ENCODE measurements at regions not wholly inside any gene's neighbourhood (a gene's known extent, or its start where the extent isn't known, plus 50 kb on each side); places are given as distances from the start of the nearest gene placed in this dataset.
"Not testable (repeated sequence)": the region's sequence is repeated elsewhere in the genome, so short reads cannot be mapped to it uniquely, and the experiment has no call there.

DNA sequence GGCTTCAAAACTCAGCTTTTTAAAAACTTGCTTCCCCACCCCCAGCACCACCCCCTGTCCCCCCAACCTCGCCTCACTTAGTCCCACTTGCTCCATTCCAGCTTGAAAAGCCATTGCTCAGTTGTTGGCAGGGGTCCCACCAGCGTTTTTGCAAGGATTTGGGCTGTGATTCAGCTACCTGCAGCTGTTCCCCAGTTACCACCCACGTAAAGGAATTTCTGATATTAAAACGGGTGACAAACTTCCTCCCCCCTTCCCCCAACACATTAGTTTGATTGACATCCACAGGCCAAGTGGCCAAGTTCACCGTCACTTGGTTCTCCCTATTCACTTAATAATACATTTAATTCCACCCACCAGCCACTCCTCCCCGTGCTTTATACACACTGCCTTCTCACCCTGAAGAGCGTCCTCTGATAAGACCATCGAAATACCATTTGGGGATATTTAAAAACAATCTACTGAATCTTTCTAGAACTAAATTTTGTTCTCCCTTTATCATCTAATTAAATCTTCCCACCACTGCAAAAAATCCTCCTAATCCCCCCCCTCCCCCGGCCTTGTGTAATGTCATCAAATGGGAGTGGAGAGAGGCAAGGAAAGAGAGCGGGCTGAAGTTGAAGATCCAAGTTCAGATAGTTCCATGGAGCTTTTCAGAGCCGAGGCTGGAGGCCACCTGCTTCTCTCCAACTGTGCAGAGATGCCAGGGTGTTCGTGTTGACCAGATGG, 55.1 kb downstream of the SOX9 start:
- DNase-seq, result no peak

DNA sequence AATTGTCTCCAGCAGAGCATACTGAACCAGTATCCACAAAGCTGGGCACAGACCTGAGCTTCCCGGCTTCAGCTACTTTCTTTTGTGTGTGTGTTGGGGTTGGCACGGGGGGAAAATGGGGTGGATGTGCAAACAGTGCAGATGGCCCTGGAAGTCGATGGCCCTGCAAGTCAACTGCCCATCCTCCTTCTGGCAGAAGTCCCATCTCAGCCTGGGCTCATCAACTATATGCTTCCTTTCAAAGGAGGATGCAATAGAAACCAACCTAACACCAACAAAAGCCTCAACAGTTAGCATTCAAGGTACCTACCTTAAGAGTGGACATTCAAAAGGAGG, 55.7 kb downstream of the SOX9 start:
- no peak for DNase-seq

DNA sequence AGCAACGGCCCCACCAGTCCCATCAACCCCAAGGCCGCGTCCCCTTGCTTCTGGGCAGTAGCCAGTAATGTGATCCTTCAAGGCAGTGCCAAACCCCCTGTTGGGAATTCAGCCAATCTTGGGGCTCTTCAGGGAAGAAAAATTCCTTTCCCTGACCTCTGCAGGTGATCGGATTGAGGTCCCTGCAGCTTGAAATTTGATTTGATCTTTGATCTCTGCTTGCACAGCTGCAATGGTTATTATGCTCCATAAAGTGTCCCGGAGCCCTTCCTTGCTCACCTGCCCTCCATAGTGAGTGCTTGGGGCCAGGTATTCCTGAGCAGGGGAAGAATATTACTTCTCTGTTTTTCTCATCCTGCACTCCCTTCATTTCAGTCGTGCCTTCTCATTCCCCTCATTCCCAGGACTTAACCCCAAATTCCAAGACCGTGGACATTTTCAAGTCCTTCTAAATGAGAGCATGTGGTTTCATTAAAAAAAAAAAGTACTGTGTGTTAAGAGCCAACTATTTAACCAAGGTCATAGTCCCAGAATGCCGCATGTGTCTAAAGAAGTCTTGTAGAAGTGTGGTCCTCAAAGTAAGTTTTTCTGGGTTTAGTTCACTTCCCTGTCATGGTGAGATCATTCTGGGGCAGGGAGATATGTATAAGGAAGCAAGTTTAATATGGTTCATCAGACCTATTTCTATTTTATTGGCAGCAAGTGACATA, 56.3 kb downstream of the SOX9 start:
- no peak for DNase-seq

DNA sequence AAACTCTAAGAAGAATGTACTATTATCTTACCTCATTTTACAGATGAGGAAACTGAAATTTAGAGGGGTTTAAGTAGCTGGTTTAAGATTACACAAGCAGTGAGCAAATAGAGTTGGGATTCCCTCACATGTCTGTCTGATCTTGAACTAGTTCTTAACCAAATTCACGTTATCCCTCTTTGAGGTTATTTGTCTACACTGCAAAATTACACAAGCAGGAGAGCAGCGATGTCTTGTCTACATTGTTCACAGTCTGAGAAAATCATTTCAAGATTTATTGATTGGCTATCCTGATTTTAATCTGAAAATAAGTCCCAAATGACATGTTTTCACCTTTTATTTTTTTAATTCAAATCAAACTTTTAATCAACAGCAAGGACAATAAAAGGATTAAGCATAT, 56.9 kb downstream of the SOX9 start:
- no peak for DNase-seq

- no peak for DNase-seq
Measured at GRCh38 chr17:72182371-72182873, 61.6 kb downstream of the SOX9 start.

- DNase-seq, result no peak
Measured at GRCh38 chr17:72183194-72183685, 62.4 kb downstream of the SOX9 start.

DNA sequence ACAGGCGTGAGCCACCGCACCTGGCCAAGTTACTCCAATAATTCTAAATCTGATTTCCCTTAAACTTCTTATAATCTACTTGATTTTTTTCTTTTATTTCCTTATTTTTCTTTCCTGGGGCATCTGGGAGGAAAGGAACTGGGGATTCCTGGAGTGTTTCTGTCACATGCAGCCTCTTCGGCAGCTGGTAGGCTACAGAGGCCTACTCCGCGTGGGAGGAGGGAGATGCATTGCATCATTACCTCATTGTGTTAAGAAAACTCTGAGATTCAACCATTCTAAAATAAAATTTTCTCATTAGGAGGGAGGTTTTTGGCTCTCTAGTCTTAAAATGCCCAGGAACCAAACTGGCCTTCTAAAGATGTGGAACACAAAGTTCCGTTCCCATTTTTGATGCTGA, 64.0 kb downstream of the SOX9 start:
- no peak for DNase-seq

- no peak for DNase-seq
Measured at GRCh38 chr17:72185564-72185963, 64.7 kb downstream of the SOX9 start.

DNA sequence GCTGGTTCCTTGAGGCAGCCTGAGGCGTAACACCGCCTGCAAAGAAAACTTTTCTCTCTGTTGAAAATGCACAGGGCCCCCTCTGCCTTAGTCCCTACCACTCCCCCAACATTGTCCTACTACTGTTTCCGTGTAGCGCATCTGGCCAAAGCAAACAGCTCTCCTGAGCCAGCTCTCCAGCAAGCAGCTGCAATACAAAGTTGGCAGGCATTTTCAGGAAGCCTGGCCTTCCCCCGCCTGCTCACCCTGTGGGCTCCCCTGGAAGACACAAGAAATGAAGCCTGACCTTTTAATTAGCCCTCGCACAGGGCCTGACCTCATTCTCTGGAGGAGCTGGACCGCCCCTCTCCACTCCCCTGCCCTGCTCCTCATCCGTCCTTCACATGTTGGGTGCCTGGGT, 66.7 kb downstream of the SOX9 start:
- no peak for DNase-seq

GRCh38 chr17:72188801-72189200, 68.0 kb downstream of the SOX9 start:
- DNase-seq, result no peak

DNA sequence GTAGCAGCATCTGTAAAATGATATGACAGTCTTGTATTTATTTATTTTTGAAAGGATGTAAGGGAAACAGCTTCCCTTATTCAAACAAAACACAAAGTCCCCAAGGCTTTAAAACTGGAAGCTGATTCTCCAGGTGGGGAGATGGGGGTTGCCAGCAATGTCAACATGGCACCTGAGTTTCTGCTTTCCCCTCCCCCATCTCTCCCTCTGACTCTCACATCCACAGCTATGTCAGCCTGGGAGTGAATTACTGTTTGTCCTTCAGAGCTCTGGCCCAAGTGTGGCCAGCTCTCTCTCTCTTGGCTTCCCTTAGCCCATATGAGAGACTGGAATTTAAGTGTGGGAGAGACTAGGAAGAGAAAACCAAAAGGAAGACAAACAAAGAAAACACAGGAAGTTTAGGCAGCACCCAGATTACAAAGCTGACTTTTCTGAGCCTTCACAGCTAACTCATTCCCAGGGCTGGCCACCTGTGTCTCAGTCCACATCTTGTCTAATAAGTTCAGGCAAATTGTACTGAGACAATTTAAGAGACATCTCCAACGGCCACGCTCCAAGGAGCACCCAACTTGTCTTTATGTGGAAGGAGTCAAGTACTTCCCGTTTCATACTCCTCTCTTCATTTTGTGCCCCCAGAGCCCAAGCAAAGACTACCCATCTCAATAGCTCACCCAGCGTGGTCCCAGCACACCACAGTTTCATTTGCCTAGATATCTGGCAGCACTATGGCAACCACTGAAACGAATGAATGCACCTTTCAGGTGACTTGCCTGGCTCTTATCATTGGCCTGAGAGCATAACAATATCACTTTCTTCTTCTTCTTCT, 69.2 kb downstream of the SOX9 start:
- DNase-seq, result no peak

- no peak for DNase-seq
Measured at GRCh38 chr17:72191356-72191755, 70.5 kb downstream of the SOX9 start.

DNA sequence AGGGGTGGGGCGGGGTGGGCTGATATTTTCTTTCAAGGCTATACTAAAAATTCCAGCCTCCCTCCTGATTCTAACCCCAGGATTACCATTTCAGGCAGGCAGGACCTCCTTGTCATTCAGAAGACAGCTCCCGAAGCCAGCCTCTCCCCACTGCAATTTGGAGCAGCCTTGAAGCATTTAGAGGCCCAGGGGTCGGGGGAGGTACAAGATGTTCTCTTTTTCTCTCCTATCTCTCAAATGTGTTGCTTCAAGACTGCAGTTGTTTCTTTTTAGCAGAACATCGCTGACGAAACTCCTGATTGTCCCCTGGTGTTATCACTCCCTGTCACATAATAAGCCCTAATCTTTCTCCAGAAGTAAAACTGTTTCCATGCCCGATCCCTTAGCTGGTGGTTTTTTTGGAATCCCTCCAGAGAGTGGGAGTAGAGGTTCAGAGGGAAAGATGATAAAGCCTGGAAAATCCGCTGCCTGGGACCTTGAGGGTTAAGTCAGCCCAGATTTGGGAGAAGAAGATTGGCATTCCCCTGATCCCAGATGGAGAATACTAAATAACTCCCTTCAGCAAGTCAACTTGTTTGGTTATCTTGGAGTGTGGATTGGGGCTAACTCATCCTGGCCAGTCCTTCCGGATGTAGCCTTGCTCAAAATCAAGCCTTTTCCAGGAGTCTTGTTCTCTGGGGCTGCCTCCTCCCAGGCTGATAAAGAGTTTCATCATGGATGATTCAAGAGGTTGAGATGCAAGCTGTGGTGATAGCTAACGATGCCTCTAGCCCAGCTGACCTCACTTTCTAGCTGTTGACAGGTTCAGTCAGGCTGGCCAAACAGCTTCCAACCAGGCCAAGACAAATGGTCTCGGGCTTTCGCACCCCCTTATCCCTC, 71.3 kb downstream of the SOX9 start:
- DNase-seq, result no peak

GRCh38 chr17:72192800-72193192, 72.0 kb downstream of the SOX9 start:
- no peak for DNase-seq

GRCh38 chr17:72193391-72194106, 72.7 kb downstream of the SOX9 start:
- DNase-seq, result no peak

DNA sequence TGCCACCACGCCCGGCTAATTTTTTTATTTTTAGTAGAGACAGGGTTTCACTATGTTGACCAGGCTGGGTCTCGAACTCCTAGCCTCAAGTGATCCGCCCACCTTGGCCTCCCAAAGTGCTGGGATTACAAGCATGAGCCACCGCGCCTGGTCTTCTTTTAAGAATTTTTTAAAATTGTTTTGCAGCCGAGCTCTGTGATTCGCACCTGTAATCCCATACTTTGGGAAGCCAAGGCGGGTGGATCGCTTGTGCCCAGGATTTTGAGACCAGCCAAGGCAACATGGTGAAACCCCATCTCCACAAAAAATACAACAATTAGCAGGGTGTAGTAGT, 73.3 kb downstream of the SOX9 start:
- DNase-seq, result not testable (repeated sequence)

GRCh38 chr17:72199256-72199655, 78.4 kb downstream of the SOX9 start:
- no peak for DNase-seq

DNA sequence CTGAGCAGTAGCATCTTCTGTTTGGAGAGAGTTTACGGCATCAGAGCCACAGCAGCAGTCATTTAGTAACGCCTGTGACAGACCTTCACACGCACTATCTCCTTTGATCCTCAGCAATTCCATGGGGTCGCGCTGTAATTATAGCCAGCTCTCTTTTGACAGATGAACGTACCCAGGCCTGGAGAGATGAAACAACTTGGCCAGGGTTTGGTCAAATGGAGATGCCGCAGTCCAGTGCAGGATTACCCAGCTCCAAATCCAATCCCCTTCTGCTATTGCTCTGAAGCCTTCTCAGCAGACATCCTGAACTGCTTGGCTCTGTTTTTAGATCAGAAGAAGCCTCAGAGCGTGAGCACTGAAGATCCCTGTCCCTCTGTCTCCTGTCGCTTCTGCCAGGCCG, 83.9 kb downstream of the SOX9 start:
- no peak for DNase-seq

DNA sequence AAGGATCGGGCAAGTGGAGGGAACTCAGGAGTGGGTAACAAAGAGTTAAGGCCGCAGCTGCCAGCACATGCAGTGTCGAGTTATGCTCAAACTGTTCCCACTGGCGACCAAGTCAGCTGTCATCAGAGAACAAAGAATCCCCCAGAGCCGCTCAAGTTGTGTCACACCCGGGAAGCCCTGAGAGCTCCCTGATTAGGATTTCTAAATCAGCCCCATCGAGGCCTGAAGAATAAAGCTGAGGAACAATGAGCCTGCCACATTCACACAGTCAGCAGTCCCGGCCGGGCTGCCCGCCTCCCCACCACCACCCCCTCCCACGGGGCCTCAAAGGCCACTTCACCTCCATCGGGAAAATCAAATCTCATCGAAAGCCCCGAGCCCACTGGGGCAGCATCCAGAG, 84.5 kb downstream of the SOX9 start:
- DNase-seq, result no peak

DNA sequence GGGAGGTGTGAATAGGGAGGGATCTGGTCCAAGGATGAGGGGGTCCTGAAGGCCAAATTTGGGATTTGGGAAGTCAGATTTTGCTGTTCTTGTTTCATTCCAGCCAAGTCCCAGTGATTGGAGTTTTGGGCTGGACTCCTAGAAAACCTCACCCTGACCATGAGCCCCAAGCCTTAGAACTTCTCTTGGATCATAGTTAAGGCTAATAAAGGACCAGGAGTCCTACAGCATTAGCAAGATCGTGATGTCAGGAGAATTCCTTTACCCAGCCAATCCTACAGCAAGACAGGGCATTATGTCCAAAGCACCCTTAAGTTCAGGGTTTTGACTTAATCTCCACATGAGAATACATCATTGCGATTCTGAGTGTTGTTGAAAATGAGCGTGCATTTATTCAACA, 85.0 kb downstream of the SOX9 start:
- no peak for DNase-seq

- no peak for DNase-seq
Measured at GRCh38 chr17:72206376-72206775, 85.6 kb downstream of the SOX9 start.

DNA sequence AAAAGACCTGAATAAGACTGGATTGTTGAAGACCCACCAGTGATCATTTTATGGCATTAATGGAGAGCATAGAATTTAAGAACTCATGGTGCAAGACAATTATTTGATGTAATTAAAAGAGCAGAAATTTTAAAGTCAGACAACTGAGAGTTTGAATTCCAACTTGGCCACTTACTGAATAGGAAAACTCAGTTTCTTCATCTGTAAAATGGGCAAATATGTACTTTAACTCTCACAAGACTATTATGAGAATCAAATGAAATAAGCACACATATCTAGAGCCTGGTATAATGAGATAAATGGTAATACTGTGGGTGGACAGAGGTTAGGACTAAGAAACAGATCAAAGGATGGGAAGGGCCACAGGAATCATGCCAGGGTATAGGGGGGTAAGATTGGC, 88.0 kb downstream of the SOX9 start:
- no peak for DNase-seq
